Breast epithelium (tissue), 3 donors: ENCODE measurements at regions not wholly inside any gene's neighbourhood (a gene's known extent, or its start where the extent isn't known, plus 50 kb on each side); places are given as distances from the start of the nearest gene placed in this dataset.

ENCODE experiments used
- POLR2AphosphoS5 ChIP-seq, 3 donors: sonication (generic); formaldehyde crosslinking; IDR thresholded peaks; one replicate each; pipeline ENCODE4 v1.6.1; 2017; ENCODE audit warnings: antibody characterized with exemption in 3 of 3
- TF ChIP-seq, protein P1 (sequence below), 3 donors: fragments of 450-650 bp; IDR thresholded peaks; one replicate each; pipeline ENCODE4 v1.5.1; 2016 to 2017; ENCODE audit warnings: antibody characterized with exemption in 3 of 3, mild to moderate bottlenecking in 3 of 3, moderate library complexity in 3 of 3

DNA sequence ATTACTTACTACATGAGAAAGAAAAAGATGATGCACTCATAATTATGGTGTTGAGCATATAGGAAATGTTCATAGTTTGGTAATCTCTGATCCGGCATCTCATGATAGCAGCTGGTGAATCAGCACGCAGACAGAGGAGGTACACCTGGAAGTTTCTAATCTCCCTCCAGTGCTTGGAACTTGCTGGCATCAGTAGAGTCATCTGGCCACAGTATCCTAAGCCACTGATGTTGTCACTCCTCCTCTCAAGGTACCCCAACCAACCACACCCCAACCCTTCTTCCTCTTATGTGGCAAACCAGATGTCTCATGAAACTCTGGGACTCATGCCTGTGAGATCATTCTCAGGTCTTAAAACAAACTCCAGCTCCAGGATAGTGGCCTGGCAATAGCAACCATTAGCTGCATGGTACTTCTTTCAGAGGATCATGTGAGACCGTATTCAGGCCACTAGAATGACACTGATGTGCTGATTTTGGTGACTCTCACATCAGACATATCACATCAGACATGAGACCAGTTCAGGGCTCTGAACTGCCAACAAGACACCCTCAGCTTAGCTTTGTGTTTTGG, 143.0 kb downstream of the RASSF9 start:
- TF ChIP-seq POLR2AphosphoS5 (IDR thresholded peaks at IDR 0.05), result no peak
- TF ChIP-seq, protein P1, sequence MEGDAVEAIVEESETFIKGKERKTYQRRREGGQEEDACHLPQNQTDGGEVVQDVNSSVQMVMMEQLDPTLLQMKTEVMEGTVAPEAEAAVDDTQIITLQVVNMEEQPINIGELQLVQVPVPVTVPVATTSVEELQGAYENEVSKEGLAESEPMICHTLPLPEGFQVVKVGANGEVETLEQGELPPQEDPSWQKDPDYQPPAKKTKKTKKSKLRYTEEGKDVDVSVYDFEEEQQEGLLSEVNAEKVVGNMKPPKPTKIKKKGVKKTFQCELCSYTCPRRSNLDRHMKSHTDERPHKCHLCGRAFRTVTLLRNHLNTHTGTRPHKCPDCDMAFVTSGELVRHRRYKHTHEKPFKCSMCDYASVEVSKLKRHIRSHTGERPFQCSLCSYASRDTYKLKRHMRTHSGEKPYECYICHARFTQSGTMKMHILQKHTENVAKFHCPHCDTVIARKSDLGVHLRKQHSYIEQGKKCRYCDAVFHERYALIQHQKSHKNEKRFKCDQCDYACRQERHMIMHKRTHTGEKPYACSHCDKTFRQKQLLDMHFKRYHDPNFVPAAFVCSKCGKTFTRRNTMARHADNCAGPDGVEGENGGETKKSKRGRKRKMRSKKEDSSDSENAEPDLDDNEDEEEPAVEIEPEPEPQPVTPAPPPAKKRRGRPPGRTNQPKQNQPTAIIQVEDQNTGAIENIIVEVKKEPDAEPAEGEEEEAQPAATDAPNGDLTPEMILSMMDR (IDR thresholded peaks at IDR 0.05), result no peak
